ENCODE measurements at regions not wholly inside any gene's neighbourhood (a gene's known extent, or its start where the extent isn't known, plus 50 kb on each side); places are given as distances from the start of the nearest gene placed in this dataset.

DNA sequence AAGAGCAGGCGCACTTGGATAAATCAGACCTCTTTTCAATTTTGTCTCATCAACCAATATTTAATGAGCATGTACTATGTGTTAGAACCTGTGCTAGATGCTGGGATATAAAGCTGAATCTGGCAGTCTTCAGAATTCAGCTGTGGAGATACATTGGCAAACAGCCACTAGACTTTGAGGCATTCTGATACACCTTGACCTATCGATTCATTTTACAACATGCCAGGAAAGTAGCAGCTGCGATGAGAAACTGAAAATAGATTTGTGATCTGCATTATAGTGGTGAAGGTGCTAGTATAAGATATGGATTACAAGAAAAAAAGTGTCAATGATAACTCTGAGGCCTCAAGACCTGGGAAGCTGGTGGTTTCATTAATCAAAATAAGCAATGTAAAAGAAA lies 1338.1 kb upstream of the TENM4 start:
- no peak overlapping the region for H2AFZ ChIP-seq (ENCODE audit: low read depth, low read length)
- CTCF ChIA-PET = interaction anchor here (0.8 kb wide), 1 partner anchor 14 kb away, joined by 3 read pairs; no protein-coding TSS in a partner anchor
- H3K27ac ChIP-seq (ENCODE audit: insufficient read depth, low read depth, low read length) = no peak overlapping the region
- dilution Hi-C loops (cut with MboI; ENCODE audit: extremely low pct_ligation_motif_present, low sequenced_read_pairs) (no loop called here), intact Hi-C loops (cut with micrococcal nuclease) (no loop called here)
- no peaks in the 10 kb centered on the region for H3K9me3 ChIP-seq (replicated peaks; ENCODE audit: control insufficient read depth, insufficient read depth, low read length)
- DNase-seq (ENCODE audit: low read depth, low spot score) (no peak), FAIRE-seq (no peak)
- no peaks in the 10 kb centered on the region for H3K27me3 ChIP-seq (ENCODE audit: control insufficient read depth in 2 of 2, insufficient read depth in 2 of 2, low read length in 2 of 2)
- TF ChIP-seq JUN (IDR thresholded peaks at IDR 0.05; ENCODE audit: borderline replicate concordance, insufficient read depth, insufficient read length, low read depth) (no peak), MAX (IDR thresholded peaks at IDR 0.05; ENCODE audit: insufficient read depth, insufficient read length) (no peak), EZH2 (IDR thresholded peaks at IDR 0.05; ENCODE audit: borderline replicate concordance, low read depth, low read length, severe bottlenecking) (no peak), GATA2 (IDR thresholded peaks at IDR 0.05; ENCODE audit: insufficient read depth, insufficient read length, low read depth, low read length) (no peak), POLR2AphosphoS5 (IDR thresholded peaks at IDR 0.05; ENCODE audit: insufficient read depth, low read depth, low read length) (no peak), MYC (IDR thresholded peaks at IDR 0.05; ENCODE audit: low read depth, low read length) (no peak), FOS (IDR thresholded peaks at IDR 0.05; ENCODE audit: borderline replicate concordance, insufficient read depth, low read length) (no peak), POLR2A (IDR thresholded peaks at IDR 0.05; ENCODE audit: low read depth, low read length) (no peak)
- H3K4me3 ChIP-seq (replicated peaks in 1 of 3; ENCODE audit: insufficient read depth in 1 of 3, low read depth in 1 of 3, low read length in 3 of 3) = no peak overlapping the region
- POLR2A ChIA-PET = no interaction called here
- H3K4me1 ChIP-seq (ENCODE audit: control insufficient read depth, extremely low read depth, insufficient read depth, low read length) = peaks cover 5% of the 10 kb centered on the region
- H3K9ac ChIP-seq (replicated peaks; ENCODE audit: extremely low read depth, insufficient read depth, low read length) = no peak overlapping the region
- H4K20me1 ChIP-seq (replicated peaks; ENCODE audit: control insufficient read depth, extremely low read depth, insufficient read depth, low read length) = no peaks in the 10 kb centered on the region
- no peaks in the 10 kb centered on the region for H3K36me3 ChIP-seq (ENCODE audit: control insufficient read depth in 2 of 2, extremely low read depth in 1 of 2, insufficient read depth in 2 of 2, low read length in 2 of 2)
- H3K9me1 ChIP-seq (replicated peaks; ENCODE audit: control insufficient read depth, extremely low read depth, insufficient read depth, low read length) = no peaks in the 10 kb centered on the region
- no TSS peak for BruUV-seq (replicated peaks)
- no peak overlapping the region for H3K4me2 ChIP-seq (ENCODE audit: insufficient read depth, low read length)
- H3K79me2 ChIP-seq (ENCODE audit: control insufficient read depth, insufficient read depth, low read length) = no peaks in the 10 kb centered on the region

GRCh38 chr11:80778432-80778831 lies 1337.6 kb upstream of the TENM4 start:
- no peak overlapping the region for H3K9ac ChIP-seq (replicated peaks; ENCODE audit: extremely low read depth, insufficient read depth, low read length)
- FAIRE-seq (peak; percentile 4), DNase-seq (ENCODE audit: low read depth, low spot score) (no peak)
- BruUV-seq (replicated peaks) = no TSS peak
- ChIA-PET POLR2A (no interaction called here), CTCF (interaction anchor here (0.8 kb wide), 1 partner anchor 13 kb away, joined by 3 read pairs; no protein-coding TSS in a partner anchor)
- dilution Hi-C loops (cut with MboI; ENCODE audit: extremely low pct_ligation_motif_present, low sequenced_read_pairs) (no loop called here), intact Hi-C loops (cut with micrococcal nuclease) (no loop called here)
- no peak overlapping the region for H3K4me2 ChIP-seq (ENCODE audit: insufficient read depth, low read length)
- peaks cover 2% of the 10 kb centered on the region for H3K4me1 ChIP-seq (ENCODE audit: control insufficient read depth, extremely low read depth, insufficient read depth, low read length)
- H3K27ac ChIP-seq (ENCODE audit: insufficient read depth, low read depth, low read length) = no peak overlapping the region
- H2AFZ ChIP-seq (ENCODE audit: low read depth, low read length) = no peak overlapping the region
- no peaks in the 10 kb centered on the region for H4K20me1 ChIP-seq (replicated peaks; ENCODE audit: control insufficient read depth, extremely low read depth, insufficient read depth, low read length)
- no peaks in the 10 kb centered on the region for H3K27me3 ChIP-seq (ENCODE audit: control insufficient read depth in 2 of 2, insufficient read depth in 2 of 2, low read length in 2 of 2)
- no peaks in the 10 kb centered on the region for H3K9me3 ChIP-seq (replicated peaks; ENCODE audit: control insufficient read depth, insufficient read depth, low read length)
- H3K9me1 ChIP-seq (replicated peaks; ENCODE audit: control insufficient read depth, extremely low read depth, insufficient read depth, low read length) = no peaks in the 10 kb centered on the region
- TF ChIP-seq POLR2AphosphoS5 (IDR thresholded peaks at IDR 0.05; ENCODE audit: insufficient read depth, low read depth, low read length) (no peak), MYC (IDR thresholded peaks at IDR 0.05; ENCODE audit: low read depth, low read length) (no peak), MAX (IDR thresholded peaks at IDR 0.05; ENCODE audit: insufficient read depth, insufficient read length) (no peak), FOS (IDR thresholded peaks at IDR 0.05; ENCODE audit: borderline replicate concordance, insufficient read depth, low read length) (no peak), POLR2A (IDR thresholded peaks at IDR 0.05; ENCODE audit: low read depth, low read length) (no peak), JUN (IDR thresholded peaks at IDR 0.05; ENCODE audit: borderline replicate concordance, insufficient read depth, insufficient read length, low read depth) (no peak), GATA2 (IDR thresholded peaks at IDR 0.05; ENCODE audit: insufficient read depth, insufficient read length, low read depth, low read length) (no peak), EZH2 (IDR thresholded peaks at IDR 0.05; ENCODE audit: borderline replicate concordance, low read depth, low read length, severe bottlenecking) (no peak), CTCF (IDR thresholded peaks at IDR 0.05; ENCODE audit: extremely low read depth in 1 of 2, insufficient read depth in 1 of 2, low read depth in 1 of 2, low read length in 2 of 2) (no peak)
- no peaks in the 10 kb centered on the region for H3K36me3 ChIP-seq (ENCODE audit: control insufficient read depth in 2 of 2, extremely low read depth in 1 of 2, insufficient read depth in 2 of 2, low read length in 2 of 2)
- no peaks in the 10 kb centered on the region for H3K79me2 ChIP-seq (ENCODE audit: control insufficient read depth, insufficient read depth, low read length)
- H3K4me3 ChIP-seq (replicated peaks in 1 of 3; ENCODE audit: insufficient read depth in 1 of 3, low read depth in 1 of 3, low read length in 3 of 3) = no peak overlapping the region
